IMR-90 (cell line): ENCODE measurements at regions not wholly inside any gene's neighbourhood (a gene's known extent, or its start where the extent isn't known, plus 50 kb on each side); places are given as distances from the start of the nearest gene placed in this dataset.

ENCODE experiments used
- CTCF ChIP-seq: conservative IDR thresholded peaks from 2 replicates; pipeline ENCODE4 v1.5.1; 2012; ENCODE audit warnings: mild to moderate bottlenecking, low read depth, low read length, improper control_type of control experiment
- FOS ChIP-seq: fragments of 150-350 bp; IDR thresholded peaks from 2 replicates; pipeline ENCODE4 v1.6.1; 2016; ENCODE audit warnings: low read depth, low read length
- MAFK ChIP-seq: IDR thresholded peaks from 2 replicates; pipeline ENCODE4 v1.6.1; 2012; ENCODE audit warnings: low read depth, low read length, improper control_type of control experiment
- MAZ ChIP-seq: IDR thresholded peaks from 2 replicates; pipeline ENCODE4 v1.6.1; 2012; ENCODE audit warnings: low read depth, mild to moderate bottlenecking, low read length, improper control_type of control experiment, moderate library complexity, borderline replicate concordance
- MXI1 ChIP-seq: IDR thresholded peaks from 2 replicates; pipeline ENCODE4 v1.6.1; 2012; ENCODE audit warnings: low read depth, mild to moderate bottlenecking, low read length, moderate library complexity, borderline replicate concordance
- NFE2L2 ChIP-seq: fragments of 150-350 bp; IDR thresholded peaks from 2 replicates; pipeline ENCODE4 v1.6.1; 2016; ENCODE audit warnings: low read depth, mild to moderate bottlenecking, low read length
- POLR2A ChIP-seq: IDR thresholded peaks from 2 replicates; pipeline ENCODE4 v1.6.1; 2012; ENCODE audit warnings: mild to moderate bottlenecking, low read depth, low read length
- RAD21 ChIP-seq: IDR thresholded peaks from 2 replicates; pipeline ENCODE4 v1.6.1; 2012; ENCODE audit warnings: low read length, improper control_type of control experiment
- RCOR1 ChIP-seq: IDR thresholded peaks from 2 replicates; pipeline ENCODE4 v1.6.1; 2012; ENCODE audit warnings: mild to moderate bottlenecking, low read length, improper control_type of control experiment; ENCODE audit not compliant: insufficient replicate concordance
- RFX5 ChIP-seq: IDR thresholded peaks from 2 replicates; pipeline ENCODE4 v1.8.0; 2012; ENCODE audit warnings: low read depth, mild to moderate bottlenecking, low read length, moderate library complexity
- TF ChIP-seq, protein P1 (sequence below): fragments of 150-350 bp; IDR thresholded peaks from 2 replicates; pipeline ENCODE4 v1.6.1; 2017; ENCODE audit warnings: mild to moderate bottlenecking, antibody characterized with exemption, low read length, low read depth

DNA sequence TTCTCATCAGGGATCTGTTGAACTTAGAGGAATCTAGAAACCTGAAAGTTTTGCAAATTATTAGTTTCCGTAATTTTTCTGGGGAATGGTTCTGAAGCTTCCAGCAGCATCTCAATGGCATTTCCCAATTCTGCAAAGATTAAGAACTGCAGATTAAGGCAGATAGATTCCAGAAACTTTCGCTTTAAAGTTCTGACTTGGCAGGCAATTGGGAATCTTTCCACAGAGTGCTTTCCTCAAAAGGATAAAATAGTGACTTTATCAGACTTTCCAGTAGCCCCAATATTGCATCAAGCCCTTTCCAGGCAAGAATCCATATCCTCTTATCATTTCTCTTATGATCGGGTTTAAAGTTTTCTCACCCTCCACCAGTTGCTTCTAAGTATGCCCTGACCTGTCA, 261.1 kb downstream of the FNDC1 start:
- TF ChIP-seq CTCF (no peak), POLR2A (no peak), RFX5 (no peak), RCOR1 (no peak), MXI1 (no peak), MAFK (no peak), FOS (no peak), MAZ (no peak), NFE2L2 (no peak), RAD21 (no peak)
- TF ChIP-seq, protein P1, sequence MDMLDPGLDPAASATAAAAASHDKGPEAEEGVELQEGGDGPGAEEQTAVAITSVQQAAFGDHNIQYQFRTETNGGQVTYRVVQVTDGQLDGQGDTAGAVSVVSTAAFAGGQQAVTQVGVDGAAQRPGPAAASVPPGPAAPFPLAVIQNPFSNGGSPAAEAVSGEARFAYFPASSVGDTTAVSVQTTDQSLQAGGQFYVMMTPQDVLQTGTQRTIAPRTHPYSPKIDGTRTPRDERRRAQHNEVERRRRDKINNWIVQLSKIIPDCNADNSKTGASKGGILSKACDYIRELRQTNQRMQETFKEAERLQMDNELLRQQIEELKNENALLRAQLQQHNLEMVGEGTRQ, result no peak
